Psoas muscle (tissue), 7 donors: ENCODE measurements at regions not wholly inside any gene's neighbourhood (a gene's known extent, or its start where the extent isn't known, plus 50 kb on each side); places are given as distances from the start of the nearest gene placed in this dataset.
"Not testable (repeated sequence)": the region's sequence is repeated elsewhere in the genome, so short reads cannot be mapped to it uniquely, and the experiment has no call there.

Source experiments
- ATAC-seq, 4 donors: fragments of 200-7000 bp; cut with Tn5 transposase; one replicate each; pipeline ENCODE4 v1.9.1; 2020; ENCODE audit warnings: moderate library complexity in 3 of 4, mild to moderate bottlenecking in 2 of 4
- DNase-seq, 2 donors: peaks; one replicate each; pipeline ENCODE4 v3.0.0-alpha.2; 2020
- H3K27ac ChIP-seq: fragments of 200-600 bp; one replicate; pipeline ENCODE4 v1.8.0; 2022
- H3K27me3 ChIP-seq, 3 donors: fragments of 200-600 bp in 1 of 3; one replicate each; pipeline versions ENCODE4 v1.6.1 to v1.8.0; 2013 to 2022; ENCODE audit warnings: low read length in 2 of 3, mild to moderate bottlenecking in 2 of 3, moderate library complexity in 1 of 3; ENCODE audit not compliant: insufficient read depth in 3 of 3
- H3K36me3 ChIP-seq, 2 donors: fragments of 200-600 bp in 1 of 2; one replicate each; pipeline versions ENCODE4 v1.6.1 to v1.8.0; 2013 to 2022; ENCODE audit warnings: low read depth in 1 of 2, mild to moderate bottlenecking in 1 of 2, moderate library complexity in 1 of 2; ENCODE audit not compliant: insufficient read depth in 1 of 2
- H3K4me1 ChIP-seq: fragments of 200-600 bp; one replicate; pipeline ENCODE4 v1.8.0; 2022
- H3K4me3 ChIP-seq: fragments of 200-600 bp; one replicate; pipeline ENCODE4 v1.8.0; 2022; ENCODE audit warnings: mild to moderate bottlenecking
- H3K9me3 ChIP-seq: fragments of 200-600 bp; one replicate; pipeline ENCODE4 v1.8.0; 2022
- CTCF ChIP-seq: fragments of 200-600 bp; IDR thresholded peaks from one replicate; pipeline ENCODE4 v1.8.0; 2022; ENCODE audit warnings: antibody characterized with exemption
- WGBS, 3 donors: extraction: QIAGEN DNeasy Blood & Tissue Kit; methylation state at CpG; one replicate each; pipeline versions ENCODE4 v1.1.6 to v1.1.7; 2013; 5-methylcytosine and 5-hydroxymethylcytosine counted together
- intact Hi-C, 2 donors: fragments of 100-400 bp; cut with DNase I; formaldehyde crosslinking; loops; one replicate each; pipeline versions ENCODE4 v1.11.0 to v1.14.2; 2022
- donor health status: healthy with polysubstance abuse.
- donor health status: DM: no; HTN: no; CAD: no; lungs with moderate emphysema.
- donor health status: Bipolar disorder and iron deficiency.
- donor health status: healthy.
- donor health status: DM: yes; HTN: yes; CAD: no.
- donor health status: DM: no; HTN: no; CAD: no.
- donor health status: DM: yes; HTN: yes; CAD: no.

- 47 to 54% (median 52%) methylated on average over 2 of the region's 2 CpGs for WGBS, 3 donors
- Histone ChIP-seq H3K9me3 (peaks cover 13% of the 10 kb centered on the region), H3K27ac (no peak overlapping the region), H3K36me3 (no peaks in the 10 kb centered on the region), H3K4me3 (no peak overlapping the region), H3K4me1 (no peaks in the 10 kb centered on the region), H3K27me3 (no peaks in the 10 kb centered on the region)
- intact Hi-C loops, result no loop called here
- no peak for TF ChIP-seq CTCF
- no peak for ATAC-seq
- DNase-seq, result no peak
These were observed 362.9 kb upstream of the NUPR2 start for GRCh38 chr7:56479136-56479535.

GRCh38 chr7:56474271-56474670 lies 358.1 kb upstream of the NUPR2 start:
- Histone ChIP-seq H3K27me3 (no peaks in the 10 kb centered on the region), H3K4me3 (no peak overlapping the region), H3K4me1 (no peaks in the 10 kb centered on the region), H3K27ac (no peak overlapping the region), H3K9me3 (peaks cover 44% of the 10 kb centered on the region), H3K36me3 (no peaks in the 10 kb centered on the region)
- no peak for TF ChIP-seq CTCF
- ATAC-seq (no peak), DNase-seq (no peak)
- intact Hi-C loops, result no loop called here
- 46 to 48% (median 46%) methylated on average over 6 of the region's 6 CpGs for WGBS, 3 donors

GRCh38 chr7:56471811-56472210 lies 355.6 kb upstream of the NUPR2 start:
- Histone ChIP-seq H3K27ac (no peak overlapping the region), H3K4me3 (no peak overlapping the region), H3K27me3 (no peaks in the 10 kb centered on the region), H3K4me1 (no peaks in the 10 kb centered on the region), H3K36me3 (no peaks in the 10 kb centered on the region), H3K9me3 (peaks cover 63% of the 10 kb centered on the region)
- no peak for TF ChIP-seq CTCF
- no peak for ATAC-seq
- intact Hi-C loops, result no loop called here
- WGBS, 3 donors, result 57 to 72% (median 57%) methylated on average over 2 of the region's 2 CpGs
- DNase-seq, result no peak

GRCh38 chr7:56466607-56467525 lies 350.6 kb upstream of the NUPR2 start:
- H3K4me3 ChIP-seq, H3K27ac ChIP-seq, H3K27me3 ChIP-seq, H3K36me3 ChIP-seq, intact Hi-C loops, H3K4me1 ChIP-seq, ATAC-seq, DNase-seq: not testable (repeated sequence)
- H3K9me3 ChIP-seq, result peaks cover 65% of the 10 kb centered on the region
- whole genome bisulfite sequencing, 3 donors, result 13 to 20% (median 16%) methylated on average over 2 of the region's 2 CpGs

GRCh38 chr7:56449762-56450161 lies 333.5 kb upstream of the NUPR2 start:
- no peaks in the 10 kb centered on the region for H3K36me3 ChIP-seq

More at GRCh38 chr7:56449762-56450161, 333.5 kb upstream of the NUPR2 start:
- TF ChIP-seq CTCF, result no peak
- H3K27me3 ChIP-seq, result no peaks in the 10 kb centered on the region
- no peak overlapping the region for H3K4me3 ChIP-seq
- H3K9me3 ChIP-seq, result peaks cover 26% of the 10 kb centered on the region
- intact Hi-C loops, result no loop called here
- no peak for ATAC-seq
- DNase-seq, result no peak
- H3K27ac ChIP-seq, result no peak overlapping the region
- no peaks in the 10 kb centered on the region for H3K4me1 ChIP-seq
